GM10266 (cell line): ENCODE measurements at regions not wholly inside any gene's neighbourhood (a gene's known extent, or its start where the extent isn't known, plus 50 kb on each side); places are given as distances from the start of the nearest gene placed in this dataset.

Experiments
- DNase-seq: peaks from one replicate; pipeline ENCODE4 v3.0.0; 2012; ENCODE audit errors: extremely low spot score
- TF ChIP-seq, protein P1 (sequence below): IDR thresholded peaks from 2 replicates; pipeline ENCODE4 v1.5.1; 2012; ENCODE audit warnings: mild to moderate bottlenecking, low read depth; ENCODE audit not compliant: control insufficient read depth, insufficient read depth; ENCODE audit errors: missing control alignments

DNA sequence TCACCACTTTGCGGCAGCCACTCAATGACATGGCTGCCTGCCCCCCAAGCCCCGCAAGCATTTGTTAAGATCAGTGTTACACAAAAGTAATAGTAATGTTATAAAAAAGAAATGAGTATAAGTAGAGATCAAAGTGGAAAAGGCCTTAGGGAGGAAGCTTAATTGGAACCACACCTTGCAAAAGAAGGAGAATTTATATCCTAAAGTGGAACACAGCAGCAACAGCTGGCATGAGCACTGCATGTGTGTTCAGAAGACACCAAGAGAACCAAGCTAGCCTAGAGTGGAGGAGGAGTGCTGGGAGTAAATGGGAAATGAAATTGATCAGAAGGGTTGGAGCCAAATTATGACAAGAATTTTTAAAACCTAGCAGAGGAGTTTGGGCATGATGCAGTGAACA is 73.1 kb upstream of the STK17B start:
- DNase-seq: no peak
- TF ChIP-seq, protein P1, sequence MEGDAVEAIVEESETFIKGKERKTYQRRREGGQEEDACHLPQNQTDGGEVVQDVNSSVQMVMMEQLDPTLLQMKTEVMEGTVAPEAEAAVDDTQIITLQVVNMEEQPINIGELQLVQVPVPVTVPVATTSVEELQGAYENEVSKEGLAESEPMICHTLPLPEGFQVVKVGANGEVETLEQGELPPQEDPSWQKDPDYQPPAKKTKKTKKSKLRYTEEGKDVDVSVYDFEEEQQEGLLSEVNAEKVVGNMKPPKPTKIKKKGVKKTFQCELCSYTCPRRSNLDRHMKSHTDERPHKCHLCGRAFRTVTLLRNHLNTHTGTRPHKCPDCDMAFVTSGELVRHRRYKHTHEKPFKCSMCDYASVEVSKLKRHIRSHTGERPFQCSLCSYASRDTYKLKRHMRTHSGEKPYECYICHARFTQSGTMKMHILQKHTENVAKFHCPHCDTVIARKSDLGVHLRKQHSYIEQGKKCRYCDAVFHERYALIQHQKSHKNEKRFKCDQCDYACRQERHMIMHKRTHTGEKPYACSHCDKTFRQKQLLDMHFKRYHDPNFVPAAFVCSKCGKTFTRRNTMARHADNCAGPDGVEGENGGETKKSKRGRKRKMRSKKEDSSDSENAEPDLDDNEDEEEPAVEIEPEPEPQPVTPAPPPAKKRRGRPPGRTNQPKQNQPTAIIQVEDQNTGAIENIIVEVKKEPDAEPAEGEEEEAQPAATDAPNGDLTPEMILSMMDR: no peak

- DNase-seq: no peak
- TF ChIP-seq, protein P1: no peak
These were observed 73.6 kb upstream of the STK17B start for GRCh38 chr2:196244966-196245365.

DNA sequence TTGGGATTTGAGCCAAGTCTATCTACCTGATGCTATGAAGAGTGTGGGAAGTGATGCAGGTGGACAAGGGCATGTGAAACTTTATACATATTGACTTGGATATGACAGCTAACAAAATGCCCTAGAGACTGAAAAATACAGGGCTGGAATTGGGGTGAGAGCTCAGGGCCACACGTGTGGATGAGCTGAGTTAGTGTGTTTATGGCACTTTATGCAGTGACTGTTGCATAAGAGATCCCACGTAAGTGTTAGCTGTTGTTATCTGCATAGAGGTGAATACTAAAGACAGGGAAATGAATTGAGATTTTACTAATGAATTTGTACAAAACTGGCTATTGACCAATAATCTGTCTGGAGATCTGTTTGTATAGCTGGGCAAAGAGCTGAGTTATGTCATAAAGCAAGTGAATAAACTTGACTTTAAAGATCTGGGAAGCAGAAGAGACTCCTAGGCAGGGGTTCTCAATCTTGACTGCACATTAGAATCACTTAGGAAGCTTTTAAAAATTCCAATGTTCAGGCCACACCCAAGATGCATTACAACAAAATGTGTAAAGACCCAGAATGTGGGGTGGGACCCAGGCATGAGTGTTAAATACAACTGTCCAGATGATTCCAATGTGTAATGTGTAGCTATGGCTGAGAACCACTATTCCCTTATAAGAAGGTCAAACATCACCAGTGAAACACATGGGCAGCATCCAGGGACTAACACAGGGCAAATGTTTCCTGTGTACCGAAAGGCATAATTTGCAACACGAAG is 74.2 kb upstream of the STK17B start:
- TF ChIP-seq, protein P1: no peak
- no peak for DNase-seq

GRCh38 chr2:196247114-196247975 is 76.0 kb upstream of the STK17B start:
- no peak for DNase-seq
- TF ChIP-seq, protein P1: no peak

DNA sequence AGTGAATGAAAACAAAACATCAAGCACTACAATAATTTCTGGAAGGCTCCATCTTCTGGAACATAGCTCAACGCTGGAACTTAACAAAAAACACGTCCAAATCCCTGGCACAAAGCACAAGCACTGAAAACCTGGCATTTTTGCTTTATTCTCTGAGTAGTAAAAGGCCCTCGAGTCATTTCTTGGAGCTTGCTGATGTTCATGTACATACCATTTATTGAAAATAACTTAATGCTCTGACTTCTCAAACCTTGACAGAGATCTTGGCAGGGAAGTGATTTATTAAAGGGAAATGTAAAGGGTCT is 76.5 kb upstream of the STK17B start:
- TF ChIP-seq, protein P1: no peak

GRCh38 chr2:196248467-196249094 is 77.2 kb upstream of the STK17B start:
- DNase-seq: no peak
- TF ChIP-seq, protein P1: no peak

More for the DNA sequence above, 76.5 kb upstream of the STK17B start:
- no peak for DNase-seq
